Endodermal cell (in vitro differentiated cells): ENCODE measurements at regions not wholly inside any gene's neighbourhood (a gene's known extent, or its start where the extent isn't known, plus 50 kb on each side); places are given as distances from the start of the nearest gene placed in this dataset.
A peak's percentile ranks its signal among the peaks of the same experiment; 100 is the strongest.

Experiments used
- DNase-seq: peaks from one replicate; pipeline ENCODE4 v3.0.0-alpha.2; 2017
- H3K27ac ChIP-seq: 2 replicates; pipeline ENCODE4 v1.5.1; 2013; ENCODE audit warnings: mild to moderate bottlenecking, low read depth, low read length, moderate library complexity
- H3K27me3 ChIP-seq: 2 replicates; pipeline ENCODE4 v1.6.1; 2013; ENCODE audit warnings: mild to moderate bottlenecking, low read length, moderate library complexity; ENCODE audit not compliant: insufficient read depth, control insufficient read depth, poor library complexity, severe bottlenecking
- H3K36me3 ChIP-seq: 2 replicates; pipeline ENCODE4 v1.7.0; 2013; ENCODE audit warnings: mild to moderate bottlenecking, low read length, moderate library complexity; ENCODE audit not compliant: control insufficient read depth, insufficient read depth
- H3K4me1 ChIP-seq: one replicate; pipeline ENCODE4 v1.7.0; 2013; ENCODE audit warnings: low read length; ENCODE audit not compliant: control insufficient read depth, insufficient read depth
- H3K4me3 ChIP-seq: 2 replicates; pipeline ENCODE4 v1.5.1; 2013; ENCODE audit warnings: mild to moderate bottlenecking, low read length, moderate library complexity
- H3K9ac ChIP-seq: 2 replicates; pipeline ENCODE4 v1.6.1; 2013; ENCODE audit warnings: mild to moderate bottlenecking, low read length, moderate library complexity; ENCODE audit not compliant: poor library complexity, severe bottlenecking; ENCODE audit errors: extremely low read depth
- H3K9me3 ChIP-seq: 2 replicates; pipeline ENCODE4 v1.6.1; 2013; ENCODE audit warnings: mild to moderate bottlenecking, low read length, moderate library complexity; ENCODE audit not compliant: control insufficient read depth
- H3K27ac Mint-ChIP-seq: 2 replicates; pipeline ENCODE4 v1.8.0; 2020; ENCODE audit warnings: mixed read lengths
- H3K27me3 Mint-ChIP-seq: 2 replicates; pipeline ENCODE4 v1.8.0; 2021; ENCODE audit warnings: mild to moderate bottlenecking, mixed read lengths; ENCODE audit not compliant: insufficient read depth
- H3K36me3 Mint-ChIP-seq: 2 replicates; pipeline ENCODE4 v1.8.0; 2020; ENCODE audit warnings: low read depth, mixed read lengths
- H3K4me1 Mint-ChIP-seq: 2 replicates; pipeline ENCODE4 v1.8.0; 2020; ENCODE audit warnings: mixed read lengths
- H3K4me3 Mint-ChIP-seq: 2 replicates; pipeline ENCODE4 v1.8.0; 2020; ENCODE audit warnings: mild to moderate bottlenecking, moderate library complexity, mixed read lengths
- H3K9me3 Mint-ChIP-seq: 2 replicates; pipeline ENCODE4 v1.8.0; 2020; ENCODE audit warnings: mild to moderate bottlenecking, mixed read lengths
- WGBS, 2 experiments: methylation state at CpG; one replicate each; pipeline versions ENCODE4 v1.1.5 to v1.1.7; 2013; ENCODE audit warnings: missing lambda C conversion rate in 2 of 2, mixed read lengths in 1 of 2; ENCODE audit not compliant: insufficient coverage in 1 of 2, insufficient read length in 1 of 2; 5-methylcytosine and 5-hydroxymethylcytosine counted together
- TF ChIP-seq, protein P1 (sequence below): fragments of 200-600 bp; sonication (generic); conservative IDR thresholded peaks from 2 replicates; pipeline ENCODE4 v1.5.0; 2021; ENCODE audit warnings: antibody characterized with exemption, mild to moderate bottlenecking

DNA sequence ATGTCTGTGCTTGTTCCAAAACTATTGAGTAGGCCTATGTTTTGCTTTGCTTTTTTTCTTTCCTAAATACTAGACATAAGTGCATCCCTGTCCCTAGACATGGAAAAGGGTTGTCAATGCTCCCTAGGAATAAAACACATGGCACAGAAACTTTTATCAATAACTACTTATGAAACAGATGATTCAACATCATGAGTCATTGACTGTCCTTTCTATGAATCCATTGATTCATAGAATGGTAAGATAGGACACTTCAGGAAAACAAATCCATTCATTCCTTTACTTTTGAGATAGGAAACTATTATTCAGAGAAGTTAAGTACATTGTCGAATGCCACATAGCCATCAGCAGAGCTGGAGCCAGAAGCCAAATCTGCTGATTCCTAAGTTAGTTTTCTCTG is 147.5 kb downstream of the TSEN15 start:
- Mint-ChIP-seq H3K36me3 (no peaks in the 10 kb centered on the region), H3K4me1 (no peaks in the 10 kb centered on the region)
- H3K27ac ChIP-seq, result no peak overlapping the region

DNA sequence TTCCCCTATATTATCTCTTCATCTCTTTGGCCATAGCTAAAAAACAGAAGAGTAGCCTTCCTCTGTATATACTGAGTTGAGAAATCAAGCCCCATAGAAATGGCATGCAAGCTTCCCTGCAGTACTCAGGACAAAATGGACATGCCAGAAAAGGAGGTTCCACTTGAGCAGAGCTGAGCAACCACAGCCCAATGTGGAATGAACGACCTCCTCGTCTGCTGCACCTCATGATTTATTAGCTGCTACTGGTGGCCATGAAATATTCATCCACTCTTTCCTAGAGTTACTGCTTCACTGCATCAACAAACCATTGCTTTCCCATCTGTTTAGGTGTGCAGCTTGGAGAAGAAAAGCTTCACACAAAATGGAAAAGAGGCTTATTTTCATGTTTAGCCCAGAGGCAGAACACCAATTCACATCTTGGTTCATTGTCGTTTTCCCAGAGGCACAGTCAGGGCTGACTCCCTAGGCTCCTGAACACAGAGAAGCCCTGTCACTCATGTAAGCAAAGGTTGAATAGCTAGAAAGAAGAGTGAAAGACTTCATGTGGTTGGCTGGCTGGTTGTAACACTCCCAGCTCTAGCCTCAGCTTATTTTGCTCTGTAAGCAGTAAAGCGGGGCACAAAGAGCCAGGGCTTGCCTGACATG is 148.0 kb downstream of the TSEN15 start:
- Mint-ChIP-seq H3K36me3 (no peaks in the 10 kb centered on the region), H3K9me3 (no peaks in the 10 kb centered on the region), H3K27ac (no peak overlapping the region), H3K4me3 (no peak overlapping the region), H3K4me1 (no peaks in the 10 kb centered on the region), H3K27me3 (peaks cover 68% of the 10 kb centered on the region)
- H3K36me3 ChIP-seq, result no peaks in the 10 kb centered on the region
- H3K9me3 ChIP-seq, result peaks cover 5% of the 10 kb centered on the region
- H3K4me3 ChIP-seq, result no peak overlapping the region
- H3K27me3 ChIP-seq, result peaks cover 59% of the 10 kb centered on the region
- no peaks in the 10 kb centered on the region for H3K4me1 ChIP-seq
- TF ChIP-seq, protein P1, sequence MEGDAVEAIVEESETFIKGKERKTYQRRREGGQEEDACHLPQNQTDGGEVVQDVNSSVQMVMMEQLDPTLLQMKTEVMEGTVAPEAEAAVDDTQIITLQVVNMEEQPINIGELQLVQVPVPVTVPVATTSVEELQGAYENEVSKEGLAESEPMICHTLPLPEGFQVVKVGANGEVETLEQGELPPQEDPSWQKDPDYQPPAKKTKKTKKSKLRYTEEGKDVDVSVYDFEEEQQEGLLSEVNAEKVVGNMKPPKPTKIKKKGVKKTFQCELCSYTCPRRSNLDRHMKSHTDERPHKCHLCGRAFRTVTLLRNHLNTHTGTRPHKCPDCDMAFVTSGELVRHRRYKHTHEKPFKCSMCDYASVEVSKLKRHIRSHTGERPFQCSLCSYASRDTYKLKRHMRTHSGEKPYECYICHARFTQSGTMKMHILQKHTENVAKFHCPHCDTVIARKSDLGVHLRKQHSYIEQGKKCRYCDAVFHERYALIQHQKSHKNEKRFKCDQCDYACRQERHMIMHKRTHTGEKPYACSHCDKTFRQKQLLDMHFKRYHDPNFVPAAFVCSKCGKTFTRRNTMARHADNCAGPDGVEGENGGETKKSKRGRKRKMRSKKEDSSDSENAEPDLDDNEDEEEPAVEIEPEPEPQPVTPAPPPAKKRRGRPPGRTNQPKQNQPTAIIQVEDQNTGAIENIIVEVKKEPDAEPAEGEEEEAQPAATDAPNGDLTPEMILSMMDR, result no peak
- WGBS, 2 experiments, result 76 to 87% methylated on average over 3 to 4 of the region's 4 CpGs
- no peak for DNase-seq
- peak overlapping the region; percentile 83 for H3K27ac ChIP-seq
- no peak overlapping the region for H3K9ac ChIP-seq

More for the DNA sequence above, 147.5 kb downstream of the TSEN15 start:
- H3K4me3 Mint-ChIP-seq, result no peak overlapping the region
- no peaks in the 10 kb centered on the region for H3K4me1 ChIP-seq
- H3K27me3 Mint-ChIP-seq, result peaks cover 74% of the 10 kb centered on the region
- H3K4me3 ChIP-seq, result no peak overlapping the region
- H3K36me3 ChIP-seq, result no peaks in the 10 kb centered on the region
- no peak overlapping the region for H3K9ac ChIP-seq
- WGBS, 2 experiments, result 96% methylated on average over 1 of the region's 1 CpG; no CpG with 5 or more reads in 1 of the 2 experiments
- H3K27ac Mint-ChIP-seq, result no peak overlapping the region
- peaks cover 65% of the 10 kb centered on the region for H3K27me3 ChIP-seq
- DNase-seq, result no peak
- peaks cover 5% of the 10 kb centered on the region for H3K9me3 ChIP-seq
- TF ChIP-seq, protein P1, result no peak
- H3K9me3 Mint-ChIP-seq, result no peaks in the 10 kb centered on the region

DNA sequence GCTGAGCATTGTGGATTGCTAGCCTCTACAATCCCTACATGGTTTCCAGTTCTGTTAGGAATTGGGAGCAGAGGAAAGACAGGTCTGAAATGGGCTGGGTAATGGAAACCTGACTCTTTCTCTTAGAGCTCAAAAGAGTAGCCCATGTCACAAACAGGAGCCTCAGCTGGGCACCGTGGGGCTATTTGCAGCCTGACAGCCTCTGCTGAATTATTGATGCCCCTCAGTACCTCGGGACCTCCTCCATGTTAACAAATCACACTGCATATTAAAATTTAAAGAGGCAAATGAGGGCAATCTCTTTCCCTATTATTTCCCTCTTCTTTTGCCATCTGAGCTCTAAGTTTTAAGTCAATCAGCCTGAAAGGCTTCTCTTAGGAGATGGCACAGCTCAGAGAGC is 157.1 kb downstream of the TSEN15 start:
- Mint-ChIP-seq H3K4me1 (peaks cover 5% of the 10 kb centered on the region), H3K36me3 (no peaks in the 10 kb centered on the region), H3K9me3 (no peaks in the 10 kb centered on the region), H3K4me3 (no peak overlapping the region), H3K27me3 (peaks cover 69% of the 10 kb centered on the region), H3K27ac (no peak overlapping the region)
- peaks cover 46% of the 10 kb centered on the region for H3K27me3 ChIP-seq
- H3K4me3 ChIP-seq, result no peak overlapping the region
- no peaks in the 10 kb centered on the region for H3K9me3 ChIP-seq
- H3K27ac ChIP-seq, result no peak overlapping the region
- 69 to 91% methylated on average over 1 to 2 of the region's 2 CpGs for WGBS, 2 experiments
- TF ChIP-seq, protein P1, result no peak
- H3K4me1 ChIP-seq, result peaks cover 4% of the 10 kb centered on the region
- H3K36me3 ChIP-seq, result no peaks in the 10 kb centered on the region
- no peak overlapping the region for H3K9ac ChIP-seq
- DNase-seq, result no peak
